ENCODE measurements at regions not wholly inside any gene's neighbourhood (a gene's known extent, or its start where the extent isn't known, plus 50 kb on each side); places are given as distances from the start of the nearest gene placed in this dataset.

DNA sequence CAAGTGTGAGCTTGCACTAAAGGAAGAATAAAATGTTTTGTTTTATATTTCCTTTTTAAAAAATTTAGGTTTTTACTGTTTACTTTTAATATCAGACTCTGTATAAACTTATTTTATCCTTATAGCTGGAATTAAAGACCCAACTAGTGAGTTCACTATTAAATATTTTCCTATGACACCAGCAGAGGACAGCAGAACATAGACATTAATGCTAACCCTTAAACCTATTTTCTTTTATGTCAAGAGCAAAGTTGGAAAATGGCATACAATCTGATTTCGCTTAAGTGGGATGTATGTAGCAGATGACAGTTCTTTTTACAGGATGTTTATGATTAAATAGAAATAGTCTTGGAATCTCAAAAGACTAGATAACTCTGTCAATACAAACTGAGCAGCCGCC lies 188.2 kb upstream of the XIRP2 start:
- TF ChIP-seq CTCF (conservative IDR thresholded peaks at IDR 0.05; ENCODE audit: low read depth in 2 of 2) (peak in 1 of 2 experiments; percentile 48; a peak in 3 of 4 replicates), POLR2AphosphoS5 (IDR thresholded peaks at IDR 0.05; ENCODE audit: low read depth) (no peak), CREB1 (CRISPR knock-in tag; IDR thresholded peaks at IDR 0.05; ENCODE audit: low read depth) (no peak), EZH2 (IDR thresholded peaks at IDR 0.05; ENCODE audit: low read depth, unreplicated experiment) (no peak), STAT1 (IDR thresholded peaks at IDR 0.05; ENCODE audit: unreplicated experiment) (no peak), EZH2phosphoT487 (IDR thresholded peaks at IDR 0.05; ENCODE audit: unreplicated experiment) (no peak), JUNB (IDR thresholded peaks at IDR 0.05; ENCODE audit: unreplicated experiment) (no peak), NANOG (IDR thresholded peaks at IDR 0.05; ENCODE audit: borderline replicate concordance) (no peak), ZNF462 (CRISPR knock-in tag; IDR thresholded peaks at IDR 0.05) (no peak)
- TF ChIP-seq, protein P1, sequence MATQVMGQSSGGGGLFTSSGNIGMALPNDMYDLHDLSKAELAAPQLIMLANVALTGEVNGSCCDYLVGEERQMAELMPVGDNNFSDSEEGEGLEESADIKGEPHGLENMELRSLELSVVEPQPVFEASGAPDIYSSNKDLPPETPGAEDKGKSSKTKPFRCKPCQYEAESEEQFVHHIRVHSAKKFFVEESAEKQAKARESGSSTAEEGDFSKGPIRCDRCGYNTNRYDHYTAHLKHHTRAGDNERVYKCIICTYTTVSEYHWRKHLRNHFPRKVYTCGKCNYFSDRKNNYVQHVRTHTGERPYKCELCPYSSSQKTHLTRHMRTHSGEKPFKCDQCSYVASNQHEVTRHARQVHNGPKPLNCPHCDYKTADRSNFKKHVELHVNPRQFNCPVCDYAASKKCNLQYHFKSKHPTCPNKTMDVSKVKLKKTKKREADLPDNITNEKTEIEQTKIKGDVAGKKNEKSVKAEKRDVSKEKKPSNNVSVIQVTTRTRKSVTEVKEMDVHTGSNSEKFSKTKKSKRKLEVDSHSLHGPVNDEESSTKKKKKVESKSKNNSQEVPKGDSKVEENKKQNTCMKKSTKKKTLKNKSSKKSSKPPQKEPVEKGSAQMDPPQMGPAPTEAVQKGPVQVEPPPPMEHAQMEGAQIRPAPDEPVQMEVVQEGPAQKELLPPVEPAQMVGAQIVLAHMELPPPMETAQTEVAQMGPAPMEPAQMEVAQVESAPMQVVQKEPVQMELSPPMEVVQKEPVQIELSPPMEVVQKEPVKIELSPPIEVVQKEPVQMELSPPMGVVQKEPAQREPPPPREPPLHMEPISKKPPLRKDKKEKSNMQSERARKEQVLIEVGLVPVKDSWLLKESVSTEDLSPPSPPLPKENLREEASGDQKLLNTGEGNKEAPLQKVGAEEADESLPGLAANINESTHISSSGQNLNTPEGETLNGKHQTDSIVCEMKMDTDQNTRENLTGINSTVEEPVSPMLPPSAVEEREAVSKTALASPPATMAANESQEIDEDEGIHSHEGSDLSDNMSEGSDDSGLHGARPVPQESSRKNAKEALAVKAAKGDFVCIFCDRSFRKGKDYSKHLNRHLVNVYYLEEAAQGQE (IDR thresholded peaks at IDR 0.05; ENCODE audit: unreplicated experiment), result no peak
- TF ChIP-seq, protein P2, sequence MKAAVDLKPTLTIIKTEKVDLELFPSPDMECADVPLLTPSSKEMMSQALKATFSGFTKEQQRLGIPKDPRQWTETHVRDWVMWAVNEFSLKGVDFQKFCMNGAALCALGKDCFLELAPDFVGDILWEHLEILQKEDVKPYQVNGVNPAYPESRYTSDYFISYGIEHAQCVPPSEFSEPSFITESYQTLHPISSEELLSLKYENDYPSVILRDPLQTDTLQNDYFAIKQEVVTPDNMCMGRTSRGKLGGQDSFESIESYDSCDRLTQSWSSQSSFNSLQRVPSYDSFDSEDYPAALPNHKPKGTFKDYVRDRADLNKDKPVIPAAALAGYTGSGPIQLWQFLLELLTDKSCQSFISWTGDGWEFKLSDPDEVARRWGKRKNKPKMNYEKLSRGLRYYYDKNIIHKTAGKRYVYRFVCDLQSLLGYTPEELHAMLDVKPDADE (IDR thresholded peaks at IDR 0.05), result no peak

Measured in GM23338 (cell line).